ENCODE measurements at regions not wholly inside any gene's neighbourhood (a gene's known extent, or its start where the extent isn't known, plus 50 kb on each side); places are given as distances from the start of the nearest gene placed in this dataset.

DNA sequence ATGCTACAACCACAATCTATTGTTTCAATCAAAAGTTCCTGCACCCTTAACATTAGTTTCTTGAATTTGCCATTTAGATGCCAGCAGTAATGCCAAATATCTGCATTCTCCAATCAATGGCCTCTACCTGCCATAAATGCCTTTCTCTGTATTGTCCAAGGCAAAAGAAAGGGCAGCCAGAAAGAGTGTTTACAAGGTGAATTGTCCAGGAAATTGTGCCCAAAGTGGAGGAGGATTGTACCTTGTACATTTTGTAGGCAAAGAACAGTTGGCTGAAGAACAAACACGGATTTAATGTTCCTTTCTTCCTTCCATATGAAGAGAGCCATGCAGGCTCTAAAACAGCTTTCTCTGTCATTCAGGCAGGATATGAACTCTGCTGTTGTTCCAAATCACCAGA, 181.5 kb downstream of the GUCY2F start:
- TF ChIP-seq, protein P1, sequence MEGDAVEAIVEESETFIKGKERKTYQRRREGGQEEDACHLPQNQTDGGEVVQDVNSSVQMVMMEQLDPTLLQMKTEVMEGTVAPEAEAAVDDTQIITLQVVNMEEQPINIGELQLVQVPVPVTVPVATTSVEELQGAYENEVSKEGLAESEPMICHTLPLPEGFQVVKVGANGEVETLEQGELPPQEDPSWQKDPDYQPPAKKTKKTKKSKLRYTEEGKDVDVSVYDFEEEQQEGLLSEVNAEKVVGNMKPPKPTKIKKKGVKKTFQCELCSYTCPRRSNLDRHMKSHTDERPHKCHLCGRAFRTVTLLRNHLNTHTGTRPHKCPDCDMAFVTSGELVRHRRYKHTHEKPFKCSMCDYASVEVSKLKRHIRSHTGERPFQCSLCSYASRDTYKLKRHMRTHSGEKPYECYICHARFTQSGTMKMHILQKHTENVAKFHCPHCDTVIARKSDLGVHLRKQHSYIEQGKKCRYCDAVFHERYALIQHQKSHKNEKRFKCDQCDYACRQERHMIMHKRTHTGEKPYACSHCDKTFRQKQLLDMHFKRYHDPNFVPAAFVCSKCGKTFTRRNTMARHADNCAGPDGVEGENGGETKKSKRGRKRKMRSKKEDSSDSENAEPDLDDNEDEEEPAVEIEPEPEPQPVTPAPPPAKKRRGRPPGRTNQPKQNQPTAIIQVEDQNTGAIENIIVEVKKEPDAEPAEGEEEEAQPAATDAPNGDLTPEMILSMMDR (conservative IDR thresholded peaks at IDR 0.05; ENCODE audit: low read depth, low read length) = no peak
- TF ChIP-seq EZH2phosphoT487 (IDR thresholded peaks at IDR 0.05; ENCODE audit: borderline replicate concordance, low read length) = no peak
- TF ChIP-seq EZH2 (IDR thresholded peaks at IDR 0.05; ENCODE audit: low read length, unreplicated experiment) = no peak
